ENCODE measurements at regions not wholly inside any gene's neighbourhood (a gene's known extent, or its start where the extent isn't known, plus 50 kb on each side); places are given as distances from the start of the nearest gene placed in this dataset.
"Not testable (repeated sequence)": the region's sequence is repeated elsewhere in the genome, so short reads cannot be mapped to it uniquely, and the experiment has no call there.

- Histone ChIP-seq H3K36me3 (no peaks in the 10 kb centered on the region), H3K4me1 (no peaks in the 10 kb centered on the region), H3K27ac (no peak overlapping the region), H3K27me3 (no peaks in the 10 kb centered on the region), H3K9me3 (peaks cover 0 to 11% of the 10 kb centered on the region in 2 donors), H3K4me3 (no peak overlapping the region)
- intact Hi-C loops (cut with DNase I; ENCODE audit: low total_unique reads) = no loop called here
- no peak for DNase-seq (ENCODE audit: low spot score in 2 of 2)
- TF ChIP-seq POLR2A (IDR thresholded peaks at IDR 0.05) (no peak), POLR2AphosphoS5 (IDR thresholded peaks at IDR 0.05) (no peak)
These were observed 60.9 kb upstream of the EEF2KMT start for GRCh38 chr16:5158494-5158893.

DNA sequence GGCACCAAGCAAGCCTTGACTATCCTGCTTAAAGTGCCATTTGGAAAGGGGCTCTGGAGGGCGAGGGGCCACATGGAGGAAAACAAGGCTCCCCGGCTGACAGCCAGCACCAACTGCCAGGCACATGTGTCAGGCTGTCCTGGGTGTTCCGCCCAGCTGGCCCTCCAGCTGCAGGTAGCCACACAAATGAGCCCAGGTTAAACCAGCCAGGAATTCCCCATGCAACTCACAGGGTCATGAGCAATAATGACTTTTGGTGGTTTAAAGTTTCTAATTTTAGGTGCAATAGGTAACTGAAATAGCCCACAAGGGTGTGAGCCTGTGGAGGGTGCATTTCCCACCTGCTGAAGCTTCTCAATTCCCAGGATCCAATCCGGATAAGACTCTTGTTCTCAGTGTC lies 58.9 kb upstream of the EEF2KMT start:
- H3K9me3 ChIP-seq; H3K27me3 ChIP-seq; H3K36me3 ChIP-seq; H3K4me1 ChIP-seq; intact Hi-C loops (cut with DNase I; ENCODE audit: low total_unique reads); H3K27ac ChIP-seq; DNase-seq (ENCODE audit: low spot score in 2 of 2); H3K4me3 ChIP-seq: not testable (repeated sequence)

DNA sequence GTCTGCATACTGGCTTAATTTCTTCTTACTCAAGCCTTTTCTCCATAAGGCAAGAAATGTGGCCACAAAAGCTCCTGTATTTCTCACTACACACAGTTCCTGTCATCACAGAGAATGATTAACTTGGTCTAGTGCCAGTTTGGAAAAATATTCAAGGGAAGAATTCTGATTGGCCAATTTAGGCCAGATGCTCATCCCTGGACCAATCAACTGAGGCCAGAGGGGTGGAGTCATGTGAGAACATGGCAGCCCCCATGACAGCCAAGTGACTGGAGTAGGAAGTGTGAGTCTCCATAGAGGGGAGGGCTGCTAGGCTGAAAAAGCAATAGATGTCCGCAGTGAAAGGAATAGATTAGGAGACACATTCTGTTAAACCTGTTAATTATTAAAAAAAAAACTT lies 56.4 kb upstream of the EEF2KMT start:
- H3K27me3 ChIP-seq; DNase-seq (ENCODE audit: low spot score in 2 of 2); H3K9me3 ChIP-seq; H3K27ac ChIP-seq; H3K4me3 ChIP-seq; intact Hi-C loops (cut with DNase I; ENCODE audit: low total_unique reads); H3K4me1 ChIP-seq; H3K36me3 ChIP-seq: not testable (repeated sequence)

GRCh38 chr16:5151409-5151808 lies 53.8 kb upstream of the EEF2KMT start:
- intact Hi-C loops (cut with DNase I; ENCODE audit: low total_unique reads); H3K4me1 ChIP-seq; H3K4me3 ChIP-seq; H3K27me3 ChIP-seq; H3K36me3 ChIP-seq; H3K27ac ChIP-seq; H3K9me3 ChIP-seq; DNase-seq (ENCODE audit: low spot score in 2 of 2): not testable (repeated sequence)

Measured in breast epithelium (tissue), 4 donors.